NCI-H510A treated with DMSO at 0.1 percent for 48 hours (cell line): ENCODE measurements at regions not wholly inside any gene's neighbourhood (a gene's known extent, or its start where the extent isn't known, plus 50 kb on each side); places are given as distances from the start of the nearest gene placed in this dataset.
"Not testable (repeated sequence)": the region's sequence is repeated elsewhere in the genome, so short reads cannot be mapped to it uniquely, and the experiment has no call there.

Experiments used
- DNase-seq: peaks from one replicate; lab custom pipeline; 2025; lab: John Stamatoyannopoulos, UW

DNA sequence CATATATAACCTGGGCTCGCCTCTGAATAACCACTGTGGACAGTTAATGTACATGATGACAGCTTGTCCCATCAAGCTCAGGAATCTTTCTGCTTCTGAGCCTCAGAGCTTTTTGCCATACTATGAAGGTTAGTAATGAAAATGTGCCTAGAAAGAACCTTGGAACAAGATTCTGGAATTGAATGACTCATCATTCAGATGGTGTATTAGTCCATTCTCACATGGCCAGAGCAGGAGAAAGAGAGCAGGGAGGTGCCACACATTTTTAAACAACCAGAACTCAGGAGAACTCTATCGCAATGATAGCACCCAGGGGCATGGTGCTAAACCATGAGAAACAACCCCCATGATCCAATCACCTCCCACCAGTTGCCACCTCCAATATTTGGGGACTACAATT is 542.1 kb downstream of the PRR16 start:
- DNase-seq: no peak

DNA sequence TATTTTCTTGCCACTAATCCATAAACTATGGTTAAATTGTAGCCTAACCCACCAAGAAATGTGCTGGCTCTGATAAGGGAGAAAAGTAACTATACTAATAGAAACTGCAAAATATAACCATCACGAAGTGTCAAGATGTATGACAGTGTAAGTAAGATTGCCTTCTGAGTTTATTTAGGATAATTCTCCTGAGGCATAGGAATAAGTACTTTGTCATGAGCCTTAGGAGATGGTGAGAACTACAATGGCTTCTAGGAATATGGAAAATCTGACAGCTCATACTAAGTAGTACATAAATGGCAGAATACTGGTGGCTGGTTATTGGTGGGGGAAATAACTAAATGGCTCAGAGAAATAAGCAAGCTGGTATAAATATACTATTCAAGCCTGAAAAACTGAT is 543.9 kb downstream of the PRR16 start:
- DNase-seq: no peak

DNA sequence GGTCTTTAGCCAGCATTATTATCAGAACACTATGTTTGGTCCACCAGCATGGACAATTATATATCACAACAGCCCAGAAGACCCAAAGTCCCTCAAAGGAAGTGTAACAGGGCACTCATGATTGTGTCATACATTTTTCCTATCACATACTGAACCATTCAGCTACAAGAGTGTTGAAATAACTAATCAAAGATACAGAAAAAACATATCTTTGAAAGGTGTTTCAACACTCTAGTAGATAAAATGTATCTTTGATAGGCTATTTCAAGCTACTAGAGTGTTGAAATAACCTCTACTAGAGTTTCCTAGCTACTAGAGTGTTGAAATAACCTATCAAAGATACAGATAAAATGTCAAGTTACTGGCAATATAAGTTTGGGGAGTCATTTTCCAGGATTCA is 545.0 kb downstream of the PRR16 start:
- no peak for DNase-seq

DNA sequence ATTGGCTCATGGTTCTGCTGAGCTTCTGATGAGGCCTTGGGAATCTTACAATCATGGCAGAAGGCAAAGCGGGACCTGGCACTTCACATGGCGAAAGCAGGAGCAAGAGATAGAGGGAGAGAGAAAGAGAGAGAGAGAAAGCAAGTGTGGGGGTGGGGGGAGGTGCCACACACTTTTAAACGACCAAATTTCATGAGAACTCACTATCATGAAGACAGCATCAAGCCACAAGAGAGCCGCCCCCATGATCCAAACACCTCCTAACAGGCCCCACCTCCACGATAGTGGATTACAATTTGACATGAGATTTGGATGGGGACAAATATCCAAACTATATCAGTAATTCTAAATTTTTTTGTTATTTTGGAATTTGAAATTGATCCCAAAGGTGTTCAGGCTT is 553.9 kb downstream of the PRR16 start:
- DNase-seq: no peak

DNA sequence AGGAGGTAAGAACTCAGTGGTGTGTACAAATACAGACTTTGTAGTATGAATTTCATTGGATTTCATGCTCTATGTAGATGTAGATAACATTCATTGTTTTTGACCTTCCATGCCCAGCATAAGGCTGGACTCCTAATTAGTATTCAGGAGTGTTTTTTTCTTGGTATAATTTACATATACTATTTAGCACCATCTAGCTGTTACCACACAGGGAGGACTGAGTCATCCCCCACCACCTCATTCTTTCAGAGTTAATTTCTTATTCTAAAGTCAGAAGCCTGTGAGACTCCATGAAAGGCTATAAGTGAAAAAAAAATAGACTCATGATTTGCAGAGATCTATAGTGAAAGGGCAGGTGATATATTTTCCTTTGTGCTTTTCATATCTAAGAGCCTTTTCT is 555.0 kb downstream of the PRR16 start:
- no peak for DNase-seq

DNA sequence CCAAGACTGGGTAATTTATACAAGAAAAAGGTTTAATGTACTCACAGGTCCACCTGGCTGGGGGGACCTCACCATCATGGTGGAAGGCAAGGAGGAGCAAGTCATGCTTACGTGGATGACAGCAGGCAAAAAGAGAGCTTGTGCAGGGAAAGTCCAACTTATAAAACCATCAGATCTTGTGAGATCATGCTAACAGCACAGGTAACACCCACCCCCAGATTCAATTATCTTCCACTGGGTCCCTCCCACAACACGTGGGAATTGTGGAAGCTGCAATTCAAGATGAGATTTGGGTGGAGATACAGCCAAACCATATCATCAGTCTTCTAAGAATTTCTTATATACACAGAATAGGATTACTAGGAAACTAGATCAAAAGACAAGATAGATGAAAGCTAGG is 555.6 kb downstream of the PRR16 start:
- no peak for DNase-seq

DNA sequence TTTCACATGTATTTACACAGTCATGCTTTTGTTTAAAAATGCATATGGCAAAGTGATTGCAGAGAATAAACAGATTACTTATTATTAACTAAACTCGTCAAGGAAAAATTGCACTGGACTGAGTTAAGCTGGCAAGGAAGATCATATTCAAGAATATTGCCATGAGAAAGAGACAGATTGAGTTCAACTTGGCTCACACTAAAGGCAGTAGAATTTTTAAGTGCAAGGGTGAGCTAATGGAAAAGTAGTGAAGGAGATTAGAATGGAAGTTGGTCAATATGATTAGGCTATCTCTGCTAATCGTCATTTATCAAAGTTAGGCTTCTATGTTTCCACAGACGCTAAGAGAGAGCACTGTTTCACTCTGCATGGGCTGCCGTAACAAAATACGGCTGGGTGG is 557.6 kb downstream of the PRR16 start:
- DNase-seq: no peak

DNA sequence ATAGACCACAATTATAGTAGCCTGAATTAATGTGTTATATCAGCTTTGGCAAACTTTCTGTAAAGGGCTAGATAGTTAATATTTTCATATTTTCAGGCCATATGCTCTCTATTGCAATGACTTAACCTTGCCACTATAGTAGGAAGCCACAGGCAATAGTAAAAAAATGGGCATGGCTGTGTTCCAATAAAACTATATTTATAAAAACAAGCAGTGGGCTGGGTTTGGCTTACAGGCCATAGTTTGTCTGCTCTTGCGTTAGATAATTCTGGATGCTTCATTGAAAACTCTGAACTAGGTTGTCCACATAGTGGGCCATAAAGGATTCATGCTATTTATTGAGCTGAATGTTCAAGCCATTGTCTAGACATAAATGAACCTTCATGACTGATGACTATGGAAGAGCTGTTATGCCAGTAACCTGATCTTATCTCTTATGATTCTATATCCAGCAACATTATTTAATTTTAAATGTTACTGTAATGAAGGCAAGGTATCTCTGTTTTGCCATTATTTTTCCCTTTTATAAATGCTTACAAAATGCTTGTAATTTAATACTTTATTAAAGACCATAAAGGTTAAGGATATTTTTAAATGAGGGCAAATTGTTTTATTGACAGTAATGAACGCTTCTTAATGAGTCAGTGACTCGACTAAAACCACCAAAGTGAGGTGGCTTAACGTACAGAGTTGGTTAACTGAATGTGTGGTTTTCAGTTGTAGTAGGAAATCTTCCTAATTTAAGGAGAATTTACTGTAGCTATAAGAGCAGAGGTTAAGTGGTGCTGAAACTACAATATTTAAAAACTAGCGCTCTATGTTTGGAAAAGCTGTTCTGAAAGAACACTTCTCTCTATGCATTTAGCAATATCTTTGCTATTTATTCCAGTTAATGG is 560.6 kb downstream of the PRR16 start:
- DNase-seq: no peak

DNA sequence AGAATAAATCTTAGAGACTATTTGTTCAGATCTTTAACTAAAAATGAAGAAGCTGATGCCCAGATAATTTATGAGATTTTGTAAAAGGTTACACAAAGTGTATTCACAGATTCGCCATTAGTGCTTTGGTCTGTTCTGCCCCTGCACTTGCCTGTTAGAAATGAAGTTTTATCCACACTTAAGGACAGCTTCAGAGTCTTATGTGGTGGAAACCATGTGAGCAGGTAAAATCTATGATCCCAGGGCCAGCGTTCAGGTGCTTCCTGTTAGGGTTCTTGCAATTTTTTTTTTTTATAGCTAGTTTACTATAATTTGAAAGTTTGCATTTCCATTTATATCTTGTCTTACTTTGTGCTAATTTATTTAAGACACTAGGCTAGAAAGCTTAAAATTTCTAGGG is 561.6 kb downstream of the PRR16 start:
- no peak for DNase-seq

DNA sequence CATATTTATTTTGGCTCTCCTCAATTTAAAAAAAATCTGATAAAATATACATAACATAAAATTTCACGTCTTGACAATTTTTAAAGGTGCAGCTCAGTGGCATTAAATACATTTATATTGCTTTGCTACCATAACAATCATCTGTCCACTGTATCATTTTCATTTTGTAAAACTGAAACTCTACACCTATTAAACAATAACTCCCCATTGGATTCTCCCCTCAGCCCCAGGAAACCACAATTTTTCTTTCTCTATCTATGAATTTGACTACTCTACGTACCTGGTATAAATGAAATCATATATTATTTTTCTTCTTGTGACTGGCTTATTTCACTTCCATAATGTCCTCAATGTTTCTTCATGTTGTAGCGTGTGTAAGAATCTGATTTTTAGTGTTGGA is 563.5 kb downstream of the PRR16 start:
- DNase-seq: no peak

DNA sequence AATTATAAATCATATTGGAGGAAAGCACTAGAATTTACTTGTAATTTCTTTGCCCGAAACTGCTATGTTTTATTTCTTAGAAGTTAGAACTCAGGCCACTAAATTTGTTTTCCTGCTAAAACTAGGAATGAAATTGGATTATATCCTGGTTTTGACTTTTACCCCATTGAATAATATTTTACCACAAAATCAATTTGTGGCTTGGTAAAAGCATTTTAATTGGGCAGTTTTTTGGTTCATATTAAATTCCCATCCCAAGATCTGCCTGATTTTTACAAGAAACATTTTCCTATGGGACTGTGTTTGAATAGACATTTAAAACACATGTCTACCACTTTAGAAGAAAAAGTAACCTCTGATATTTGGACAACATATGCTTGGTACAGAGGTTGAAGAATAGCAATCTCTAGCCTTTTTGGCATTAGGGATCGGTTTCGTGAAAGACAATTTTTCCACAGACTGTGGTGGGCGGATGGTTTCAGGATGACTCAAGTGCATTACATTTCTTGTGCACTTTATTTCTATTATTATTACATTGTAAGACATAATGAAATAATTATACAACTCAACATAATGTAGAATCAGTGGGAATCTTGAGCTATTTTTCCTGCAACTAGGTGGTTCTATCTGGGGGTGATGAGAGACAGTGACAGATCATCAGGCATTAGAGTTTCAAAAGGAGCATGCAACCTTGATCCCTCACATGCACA is 565.6 kb downstream of the PRR16 start:
- no peak for DNase-seq

DNA sequence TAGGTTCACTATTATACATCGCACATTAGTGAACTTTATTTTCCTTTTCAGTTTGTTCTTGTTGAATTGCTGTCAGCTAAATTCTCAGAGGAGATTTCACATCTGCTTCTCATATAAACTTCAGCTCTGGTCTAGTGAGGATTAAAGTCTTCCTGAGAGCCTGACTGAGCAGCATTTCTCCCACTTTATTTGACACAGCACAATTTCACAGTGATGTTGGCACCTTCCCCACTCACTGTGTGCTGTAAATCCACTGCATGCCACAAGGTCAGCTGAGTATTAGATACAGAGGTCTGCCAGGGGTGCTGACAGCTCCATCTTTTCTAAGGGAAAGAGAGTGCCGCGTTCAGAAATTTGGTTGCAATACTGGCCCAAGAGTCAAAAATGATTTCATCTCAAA is 567.4 kb downstream of the PRR16 start:
- no peak for DNase-seq

DNA sequence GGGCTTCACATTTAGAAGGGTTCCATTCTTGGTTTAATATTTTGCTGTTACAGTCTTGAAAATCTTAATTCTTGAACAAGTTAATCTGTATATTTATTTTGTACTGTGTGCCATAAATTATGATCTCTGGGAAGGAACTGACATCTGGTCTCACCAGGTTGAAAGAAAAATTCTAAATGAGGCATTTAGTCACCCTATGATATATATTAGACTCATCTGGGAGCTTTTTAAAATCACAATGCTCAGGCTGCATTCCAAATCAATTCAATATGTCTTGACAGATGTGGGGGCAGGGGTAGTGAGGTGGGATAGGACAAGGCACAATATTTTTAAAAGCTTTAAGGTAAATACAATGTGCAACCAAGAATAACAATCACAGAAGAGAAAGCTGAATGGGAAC is 569.2 kb downstream of the PRR16 start:
- DNase-seq: no peak

DNA sequence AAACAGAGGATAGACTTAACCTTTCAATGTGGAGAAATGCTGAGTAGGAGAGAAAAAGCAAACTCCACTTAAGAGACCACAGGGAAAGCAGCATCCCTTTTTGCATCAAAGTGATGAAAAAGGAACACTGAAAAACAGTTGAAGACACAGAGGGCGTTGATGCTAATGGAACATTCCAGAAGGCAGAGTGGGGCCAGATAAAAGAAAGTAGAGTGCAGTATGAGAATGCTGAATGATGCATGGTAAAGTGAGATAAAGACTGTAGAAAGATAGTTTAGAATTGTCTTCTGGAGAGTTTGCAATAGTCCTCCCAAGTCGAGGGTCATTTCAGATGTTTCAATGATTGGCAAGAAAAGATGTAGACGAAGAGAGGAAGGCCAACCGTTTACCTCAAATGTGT is 574.3 kb downstream of the PRR16 start:
- DNase-seq: no peak

DNA sequence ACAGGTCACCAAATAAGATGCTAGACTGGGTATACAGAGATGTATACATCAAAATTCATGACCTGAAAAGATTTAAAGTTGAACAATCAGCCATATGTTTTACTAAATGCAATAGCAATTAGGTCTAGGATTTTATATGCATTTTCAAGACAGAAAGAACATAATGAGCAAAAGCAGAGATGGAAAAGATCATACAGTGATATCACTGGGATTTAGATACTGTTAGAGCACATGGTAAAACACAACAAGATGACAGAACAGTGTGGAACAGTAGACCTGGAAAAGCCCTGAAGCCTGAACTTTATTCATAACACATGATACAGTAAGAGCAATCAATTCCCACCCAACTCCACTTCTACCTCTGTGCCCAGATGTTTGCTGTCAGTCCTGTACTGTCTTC is 585.9 kb downstream of the PRR16 start:
- DNase-seq: no peak

DNA sequence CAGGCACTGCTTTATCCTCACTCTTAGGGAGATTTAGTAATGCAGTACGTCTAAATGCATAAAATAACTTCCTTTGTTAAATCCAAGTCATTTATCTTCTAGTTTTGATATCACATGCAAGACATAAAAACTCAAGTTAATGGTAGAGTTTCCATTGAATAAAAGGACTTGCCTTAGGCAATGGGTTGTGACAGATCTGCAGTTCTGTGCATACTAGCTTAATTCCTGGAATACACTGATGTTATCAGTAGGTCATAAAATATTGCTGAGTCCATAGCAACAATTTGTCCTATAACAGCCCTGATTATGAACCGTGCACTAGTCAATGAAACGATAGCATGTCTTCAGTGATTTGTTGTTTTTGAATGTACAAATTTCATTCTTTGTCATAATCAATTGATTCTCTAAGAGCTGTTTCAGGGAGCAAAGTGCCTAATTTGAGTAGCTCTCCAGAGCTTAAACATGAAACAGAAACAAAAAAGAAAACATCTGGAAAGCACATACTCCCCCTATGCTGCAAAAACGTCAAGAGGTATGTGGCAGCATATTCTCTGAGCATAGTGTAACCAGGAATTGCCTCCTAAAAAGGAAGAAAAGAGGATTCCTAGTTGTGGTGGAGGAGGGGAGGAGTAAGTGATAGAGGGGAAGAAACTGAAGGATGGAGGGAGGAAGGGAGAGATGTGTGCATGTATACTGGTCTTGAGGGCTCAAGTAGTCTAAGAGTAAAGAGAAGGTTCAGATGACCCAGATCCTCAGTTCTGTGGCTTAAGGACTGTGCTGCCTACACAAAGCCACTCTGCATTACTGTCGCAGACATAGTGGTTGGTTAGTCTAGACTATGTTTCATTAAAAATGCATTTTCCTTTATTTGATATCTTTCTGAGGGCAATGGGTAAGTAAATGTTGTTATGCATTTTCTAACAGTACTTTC is 589.2 kb downstream of the PRR16 start:
- DNase-seq: no peak

DNA sequence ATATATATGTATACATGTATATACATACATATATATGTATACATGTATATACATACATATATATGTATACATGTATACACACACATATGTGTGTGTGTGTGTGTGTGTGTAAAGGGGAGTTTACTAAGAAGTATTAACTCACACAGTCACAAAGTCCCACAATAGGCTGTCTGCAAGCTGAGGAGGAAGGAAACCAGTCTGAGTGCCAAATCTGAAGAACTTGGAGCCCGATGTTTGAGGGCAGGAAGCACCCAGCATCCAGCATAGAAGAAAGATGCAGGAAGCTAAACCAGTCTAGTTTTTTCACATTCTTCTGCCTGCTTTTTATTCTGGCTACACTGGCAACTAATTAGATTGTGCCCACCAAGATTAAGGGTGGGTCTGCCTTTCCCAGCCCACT is 591.5 kb downstream of the PRR16 start:
- DNase-seq: no peak

DNA sequence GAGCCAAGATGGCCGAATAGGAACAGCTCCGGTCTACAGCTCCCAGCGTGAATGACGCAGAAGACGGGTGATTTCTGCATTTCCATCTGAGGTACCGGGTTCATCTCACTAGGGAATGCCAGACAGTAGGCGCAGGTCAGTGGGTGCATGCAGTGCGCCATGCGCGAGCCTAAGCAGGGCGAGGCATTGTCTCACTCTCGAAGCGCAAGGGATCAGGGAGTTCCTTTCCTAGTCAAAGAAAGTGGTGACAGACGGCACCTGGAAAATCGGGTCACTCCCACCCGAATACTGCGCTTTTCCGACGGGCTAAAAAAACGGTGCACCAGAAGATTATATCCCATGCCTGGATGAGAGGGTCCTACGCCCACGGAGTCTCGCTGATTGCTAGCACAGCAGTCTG is 600.1 kb downstream of the PRR16 start:
- not testable (repeated sequence) for DNase-seq

DNA sequence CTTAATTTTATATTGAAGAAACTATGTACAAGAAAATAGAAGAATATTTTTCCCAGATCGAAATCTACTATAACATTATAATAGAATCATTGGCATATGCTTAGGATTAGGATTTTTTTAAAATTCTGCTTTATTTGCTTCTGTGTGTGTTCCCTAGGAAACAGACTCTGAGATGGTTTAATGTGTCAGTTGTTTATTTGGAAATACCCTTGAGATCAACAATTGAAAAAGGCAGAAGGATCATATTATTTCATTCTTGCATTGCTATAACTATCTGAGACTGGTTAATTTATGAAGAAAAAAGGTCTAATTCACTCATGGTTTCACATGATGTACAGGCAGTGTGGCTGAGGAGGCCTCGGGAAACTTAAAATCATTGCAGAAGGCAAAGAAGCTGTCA is 622.6 kb downstream of the PRR16 start:
- no peak for DNase-seq

DNA sequence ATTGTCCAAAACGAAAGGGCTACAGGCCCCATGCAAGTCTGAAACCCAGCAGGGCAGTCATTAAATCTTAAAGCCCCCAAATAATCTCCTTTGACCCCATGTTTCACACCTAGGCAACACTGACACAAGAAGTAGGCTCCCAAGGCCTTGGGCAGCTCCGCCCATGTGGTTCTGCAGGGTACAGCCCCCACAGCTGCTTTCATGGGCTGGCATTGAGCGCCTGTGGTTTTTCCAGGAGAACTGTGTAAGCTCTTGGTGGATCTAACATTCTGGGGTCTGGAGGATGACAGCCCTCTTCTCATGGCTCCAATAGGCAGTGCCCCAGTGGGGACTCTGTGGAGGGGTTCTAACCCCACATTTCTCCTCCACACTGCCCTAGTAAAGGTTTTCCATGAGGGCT is 623.5 kb downstream of the PRR16 start:
- DNase-seq: no peak

DNA sequence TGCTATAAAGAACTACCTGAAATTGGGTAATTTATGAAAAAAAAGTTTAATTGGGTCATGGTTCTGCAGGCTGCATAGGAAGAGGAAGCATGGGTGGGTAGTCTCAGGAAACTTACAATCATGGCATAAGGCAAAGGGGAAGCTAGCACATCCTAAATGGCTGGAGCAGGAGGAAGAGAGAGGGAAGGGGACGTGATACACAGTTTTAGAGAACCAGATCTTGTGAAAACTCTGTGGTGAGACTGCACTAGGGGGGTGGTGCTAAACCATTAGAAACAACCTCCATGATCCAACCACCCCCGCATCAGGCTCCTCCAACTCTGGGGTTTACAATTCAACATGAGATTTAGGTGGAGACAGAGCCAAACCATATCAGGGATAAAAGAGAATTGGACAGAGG is 624.2 kb downstream of the PRR16 start:
- no peak for DNase-seq

DNA sequence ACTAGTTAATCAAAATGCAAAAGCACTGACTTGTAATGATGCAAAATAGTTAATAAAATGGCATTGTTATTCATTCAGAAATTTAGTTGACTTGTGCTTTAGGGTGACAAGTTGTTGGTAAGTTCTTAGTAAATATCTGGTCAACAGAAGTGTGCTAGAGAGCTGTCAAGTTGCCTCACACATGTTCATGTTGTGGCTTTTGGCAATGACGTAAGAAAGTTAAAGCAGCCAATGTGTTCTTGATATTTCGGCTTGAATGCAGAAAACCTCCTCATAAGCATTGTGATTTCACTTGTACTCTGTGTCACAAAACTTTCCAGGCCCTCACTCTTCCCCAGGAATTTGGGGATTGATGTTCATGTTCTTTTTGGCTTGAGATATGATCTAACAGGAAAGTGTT is 626.7 kb downstream of the PRR16 start:
- no peak for DNase-seq

DNA sequence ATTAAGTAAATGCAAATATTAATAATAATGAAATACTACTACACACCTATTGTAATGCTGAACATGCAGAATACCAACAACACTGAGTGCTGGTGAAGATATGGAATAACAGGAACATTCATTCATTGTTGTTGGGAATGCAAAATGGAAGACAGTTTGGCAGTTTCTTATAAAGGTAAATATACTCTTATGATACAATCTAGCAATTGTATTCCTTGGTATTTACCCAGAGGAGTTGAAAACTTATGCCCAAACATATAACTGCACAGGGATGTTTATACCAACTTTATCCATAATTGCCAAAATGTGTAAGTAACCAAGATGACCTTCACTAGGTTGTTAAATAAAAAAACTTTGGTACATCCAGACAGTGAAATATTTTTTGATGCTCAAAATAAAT is 636.8 kb downstream of the PRR16 start:
- DNase-seq: no peak
